Osteoblast (primary cell): ENCODE measurements at regions not wholly inside any gene's neighbourhood (a gene's known extent, or its start where the extent isn't known, plus 50 kb on each side); places are given as distances from the start of the nearest gene placed in this dataset.
A peak's percentile ranks its signal among the peaks of the same experiment; 100 is the strongest.

ENCODE experiments used
- DNase-seq: peaks from one replicate; pipeline ENCODE4 v3.0.0; 2011; ENCODE audit warnings: low spot score, mixed read lengths; ENCODE audit not compliant: insufficient read length; ENCODE audit errors: missing footprints
- H2AFZ ChIP-seq: 2 replicates; pipeline ENCODE4 v1.6.0; 2011; ENCODE audit warnings: mild to moderate bottlenecking, low read length
- H3K27ac ChIP-seq: 2 replicates; pipeline ENCODE4 v1.5.1; 2011; ENCODE audit warnings: mild to moderate bottlenecking, low read depth, low read length, moderate library complexity
- H3K27me3 ChIP-seq: 2 replicates; pipeline ENCODE4 v1.6.0; 2012; ENCODE audit warnings: mild to moderate bottlenecking, control low read depth, inconsistent platforms, low read length, moderate library complexity; ENCODE audit not compliant: insufficient read depth
- H3K36me3 ChIP-seq: 2 replicates; pipeline ENCODE4 v1.5.1; 2011; ENCODE audit warnings: mild to moderate bottlenecking, low read length, control low read depth, moderate library complexity; ENCODE audit not compliant: insufficient read depth
- H3K4me1 ChIP-seq: 2 replicates; pipeline ENCODE4 v1.5.1; 2011; ENCODE audit warnings: mild to moderate bottlenecking, low read length, control low read depth, moderate library complexity; ENCODE audit not compliant: insufficient read depth
- H3K4me2 ChIP-seq: 2 replicates; pipeline ENCODE4 v1.6.0; 2011; ENCODE audit warnings: mild to moderate bottlenecking, low read length; ENCODE audit not compliant: insufficient read depth
- H3K4me3 ChIP-seq: fragments of 200-600 bp; sonication (generic); 3 replicates; pipeline ENCODE4 v1.5.1; 2012; ENCODE audit warnings: mild to moderate bottlenecking, low read length, inconsistent platforms; ENCODE audit not compliant: insufficient read depth
- H3K79me2 ChIP-seq: 2 replicates; pipeline ENCODE4 v1.6.0; 2012; ENCODE audit warnings: mild to moderate bottlenecking, low read length, control low read depth, inconsistent platforms; ENCODE audit not compliant: insufficient read depth
- H3K9me3 ChIP-seq: 2 replicates; pipeline ENCODE4 v1.5.1; 2011; ENCODE audit warnings: low read depth, low read length, control low read depth
- H4K20me1 ChIP-seq: 2 replicates; pipeline ENCODE4 v1.6.0; 2012; ENCODE audit warnings: mild to moderate bottlenecking, low read length, control low read depth; ENCODE audit not compliant: insufficient read depth
- CTCF ChIP-seq: IDR thresholded peaks from 2 replicates; pipeline ENCODE4 v1.5.1; 2011; ENCODE audit warnings: mild to moderate bottlenecking, low read depth, low read length, moderate library complexity; ENCODE audit errors: extremely low read depth

- no peaks in the 10 kb centered on the region for H4K20me1 ChIP-seq
- DNase-seq: peak; percentile 13
- no peak overlapping the region for H2AFZ ChIP-seq
- H3K4me3 ChIP-seq: no peak overlapping the region
- no peaks in the 10 kb centered on the region for H3K79me2 ChIP-seq
- no peak overlapping the region for H3K27ac ChIP-seq
- TF ChIP-seq CTCF: no peak
- no peaks in the 10 kb centered on the region for H3K4me1 ChIP-seq
- H3K9me3 ChIP-seq: no peaks in the 10 kb centered on the region
- H3K27me3 ChIP-seq: no peaks in the 10 kb centered on the region
- H3K36me3 ChIP-seq: no peaks in the 10 kb centered on the region
- no peak overlapping the region for H3K4me2 ChIP-seq
Observed at GRCh38 chr18:27863780-27864430, 313.0 kb downstream of the CDH2 start.

GRCh38 chr18:27862041-27862682 is 314.8 kb downstream of the CDH2 start:
- DNase-seq: no peak
- no peak overlapping the region for H3K4me2 ChIP-seq
- no peaks in the 10 kb centered on the region for H3K36me3 ChIP-seq
- TF ChIP-seq CTCF: no peak
- H3K9me3 ChIP-seq: no peaks in the 10 kb centered on the region
- no peak overlapping the region for H2AFZ ChIP-seq
- H3K27ac ChIP-seq: no peak overlapping the region
- H3K79me2 ChIP-seq: no peaks in the 10 kb centered on the region
- H3K27me3 ChIP-seq: no peaks in the 10 kb centered on the region
- H3K4me1 ChIP-seq: no peaks in the 10 kb centered on the region
- no peaks in the 10 kb centered on the region for H4K20me1 ChIP-seq
- no peak overlapping the region for H3K4me3 ChIP-seq

GRCh38 chr18:27861539-27861938 is 315.4 kb downstream of the CDH2 start:
- no peaks in the 10 kb centered on the region for H3K4me1 ChIP-seq
- no peak overlapping the region for H3K4me3 ChIP-seq
- H3K27me3 ChIP-seq: no peaks in the 10 kb centered on the region
- no peaks in the 10 kb centered on the region for H3K36me3 ChIP-seq
- no peak for DNase-seq
- no peak for TF ChIP-seq CTCF
- H3K9me3 ChIP-seq: no peaks in the 10 kb centered on the region
- no peak overlapping the region for H3K4me2 ChIP-seq
- no peaks in the 10 kb centered on the region for H3K79me2 ChIP-seq
- no peak overlapping the region for H2AFZ ChIP-seq
- no peak overlapping the region for H3K27ac ChIP-seq
- H4K20me1 ChIP-seq: no peaks in the 10 kb centered on the region

GRCh38 chr18:27860701-27861107 is 316.2 kb downstream of the CDH2 start:
- H3K36me3 ChIP-seq: no peaks in the 10 kb centered on the region
- H3K27me3 ChIP-seq: no peaks in the 10 kb centered on the region
- H3K4me3 ChIP-seq: peak overlapping the region; percentile 32
- no peak for TF ChIP-seq CTCF
- no peaks in the 10 kb centered on the region for H3K4me1 ChIP-seq
- H3K9me3 ChIP-seq: no peaks in the 10 kb centered on the region
- no peaks in the 10 kb centered on the region for H4K20me1 ChIP-seq
- peak overlapping the region; percentile 84 for H2AFZ ChIP-seq
- H3K4me2 ChIP-seq: peak overlapping the region; percentile 69
- no peak overlapping the region for H3K27ac ChIP-seq
- no peak for DNase-seq
- H3K79me2 ChIP-seq: no peaks in the 10 kb centered on the region
